ENCODE measurements at regions not wholly inside any gene's neighbourhood (a gene's known extent, or its start where the extent isn't known, plus 50 kb on each side); places are given as distances from the start of the nearest gene placed in this dataset.
A peak's percentile ranks its signal among the peaks of the same experiment; 100 is the strongest.

GRCh38 chr12:125685915-125686314, 620.7 kb downstream of the AACS start:
- no peaks in the 10 kb centered on the region for H3K4me1 ChIP-seq
- H3K36me3 ChIP-seq = no peaks in the 10 kb centered on the region
- DNase-seq (no peak), ATAC-seq (no peak)
- no peaks in the 10 kb centered on the region for H3K27me3 ChIP-seq
- H3K9me3 ChIP-seq = no peaks in the 10 kb centered on the region
- intact Hi-C loops (cut with DNase I) = no loop called here
- TF ChIP-seq, protein P1, sequence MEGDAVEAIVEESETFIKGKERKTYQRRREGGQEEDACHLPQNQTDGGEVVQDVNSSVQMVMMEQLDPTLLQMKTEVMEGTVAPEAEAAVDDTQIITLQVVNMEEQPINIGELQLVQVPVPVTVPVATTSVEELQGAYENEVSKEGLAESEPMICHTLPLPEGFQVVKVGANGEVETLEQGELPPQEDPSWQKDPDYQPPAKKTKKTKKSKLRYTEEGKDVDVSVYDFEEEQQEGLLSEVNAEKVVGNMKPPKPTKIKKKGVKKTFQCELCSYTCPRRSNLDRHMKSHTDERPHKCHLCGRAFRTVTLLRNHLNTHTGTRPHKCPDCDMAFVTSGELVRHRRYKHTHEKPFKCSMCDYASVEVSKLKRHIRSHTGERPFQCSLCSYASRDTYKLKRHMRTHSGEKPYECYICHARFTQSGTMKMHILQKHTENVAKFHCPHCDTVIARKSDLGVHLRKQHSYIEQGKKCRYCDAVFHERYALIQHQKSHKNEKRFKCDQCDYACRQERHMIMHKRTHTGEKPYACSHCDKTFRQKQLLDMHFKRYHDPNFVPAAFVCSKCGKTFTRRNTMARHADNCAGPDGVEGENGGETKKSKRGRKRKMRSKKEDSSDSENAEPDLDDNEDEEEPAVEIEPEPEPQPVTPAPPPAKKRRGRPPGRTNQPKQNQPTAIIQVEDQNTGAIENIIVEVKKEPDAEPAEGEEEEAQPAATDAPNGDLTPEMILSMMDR (IDR thresholded peaks at IDR 0.05) = no peak
- no peak overlapping the region for H3K27ac ChIP-seq
- no peak overlapping the region for H3K4me3 ChIP-seq

DNA sequence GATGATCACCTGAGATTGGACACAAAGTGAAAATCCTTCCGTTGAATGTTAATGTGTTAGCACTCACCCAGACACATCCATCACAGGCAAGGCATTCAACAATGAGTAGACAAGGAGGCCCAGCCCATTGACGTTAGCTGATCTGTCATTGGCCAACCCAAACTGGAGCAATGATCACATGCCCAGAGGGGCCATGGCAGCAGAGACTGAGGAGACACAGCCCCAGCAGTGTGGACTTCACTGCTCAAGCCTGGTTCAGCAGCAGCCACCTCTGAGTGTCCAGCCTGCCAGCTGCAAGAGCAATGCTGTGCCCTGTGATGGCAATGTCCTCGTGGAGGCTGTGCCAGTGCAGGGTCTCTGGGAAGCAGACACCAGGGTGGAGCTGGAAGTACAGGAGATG, 622.2 kb downstream of the AACS start:
- H3K36me3 ChIP-seq = no peaks in the 10 kb centered on the region
- DNase-seq (no peak), ATAC-seq (no peak)
- H3K4me1 ChIP-seq = no peaks in the 10 kb centered on the region
- H3K27ac ChIP-seq = no peak overlapping the region
- H3K9me3 ChIP-seq = no peaks in the 10 kb centered on the region
- no peak overlapping the region for H3K4me3 ChIP-seq
- H3K27me3 ChIP-seq = no peaks in the 10 kb centered on the region
- intact Hi-C loops (cut with DNase I) = no loop called here
- TF ChIP-seq, protein P1 (IDR thresholded peaks at IDR 0.05) = no peak

- DNase-seq (no peak), ATAC-seq (peak; percentile 9)
- no peaks in the 10 kb centered on the region for H3K27me3 ChIP-seq
- no peaks in the 10 kb centered on the region for H3K36me3 ChIP-seq
- intact Hi-C loops (cut with DNase I) = no loop called here
- TF ChIP-seq, protein P1 (IDR thresholded peaks at IDR 0.05) = no peak
- H3K9me3 ChIP-seq = no peaks in the 10 kb centered on the region
- H3K4me1 ChIP-seq = no peaks in the 10 kb centered on the region
- H3K4me3 ChIP-seq = no peak overlapping the region
- H3K27ac ChIP-seq = no peak overlapping the region
Measured at GRCh38 chr12:125687820-125688219, 622.6 kb downstream of the AACS start.

DNA sequence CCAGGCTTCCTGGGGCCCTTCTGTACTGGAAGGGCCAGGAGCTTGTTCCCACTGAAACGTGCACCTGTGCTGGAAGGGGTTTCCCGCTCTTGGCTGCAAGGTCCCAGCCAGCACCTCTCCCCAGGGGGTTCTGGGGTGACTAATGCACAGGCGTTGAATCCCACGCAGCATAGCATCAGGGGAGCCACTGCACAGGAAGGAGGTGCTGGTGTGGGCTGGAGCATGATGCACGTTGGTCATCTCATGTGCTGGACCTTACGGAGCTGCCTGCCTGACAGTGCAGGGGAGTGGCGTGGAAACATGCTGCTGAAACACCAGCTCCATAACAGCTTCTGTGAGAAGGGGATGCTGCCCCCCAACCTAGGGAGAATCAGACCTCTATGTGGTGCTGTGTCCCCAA, 623.0 kb downstream of the AACS start:
- H3K36me3 ChIP-seq = no peaks in the 10 kb centered on the region
- no peaks in the 10 kb centered on the region for H3K9me3 ChIP-seq
- no peak for DNase-seq
- no peaks in the 10 kb centered on the region for H3K4me1 ChIP-seq
- H3K27me3 ChIP-seq = no peaks in the 10 kb centered on the region
- H3K4me3 ChIP-seq = no peak overlapping the region
- TF ChIP-seq, protein P1 (IDR thresholded peaks at IDR 0.05) = no peak
- intact Hi-C loops (cut with DNase I) = no loop called here
- no peak for ATAC-seq
- H3K27ac ChIP-seq = no peak overlapping the region

- intact Hi-C loops (cut with DNase I) = no loop called here
Measured at GRCh38 chr12:125688881-125689280, 623.6 kb downstream of the AACS start.

More at GRCh38 chr12:125688881-125689280, 623.6 kb downstream of the AACS start:
- no peaks in the 10 kb centered on the region for H3K9me3 ChIP-seq
- H3K4me1 ChIP-seq = no peaks in the 10 kb centered on the region
- no peak overlapping the region for H3K4me3 ChIP-seq
- H3K36me3 ChIP-seq = no peaks in the 10 kb centered on the region
- DNase-seq (no peak), ATAC-seq (no peak)
- no peaks in the 10 kb centered on the region for H3K27me3 ChIP-seq
- no peak overlapping the region for H3K27ac ChIP-seq
- TF ChIP-seq, protein P1 (IDR thresholded peaks at IDR 0.05) = no peak

Measured in upper lobe of right lung (tissue), 1 donor.